ENCODE measurements at regions not wholly inside any gene's neighbourhood (a gene's known extent, or its start where the extent isn't known, plus 50 kb on each side); places are given as distances from the start of the nearest gene placed in this dataset.

- TF ChIP-seq, protein P1, sequence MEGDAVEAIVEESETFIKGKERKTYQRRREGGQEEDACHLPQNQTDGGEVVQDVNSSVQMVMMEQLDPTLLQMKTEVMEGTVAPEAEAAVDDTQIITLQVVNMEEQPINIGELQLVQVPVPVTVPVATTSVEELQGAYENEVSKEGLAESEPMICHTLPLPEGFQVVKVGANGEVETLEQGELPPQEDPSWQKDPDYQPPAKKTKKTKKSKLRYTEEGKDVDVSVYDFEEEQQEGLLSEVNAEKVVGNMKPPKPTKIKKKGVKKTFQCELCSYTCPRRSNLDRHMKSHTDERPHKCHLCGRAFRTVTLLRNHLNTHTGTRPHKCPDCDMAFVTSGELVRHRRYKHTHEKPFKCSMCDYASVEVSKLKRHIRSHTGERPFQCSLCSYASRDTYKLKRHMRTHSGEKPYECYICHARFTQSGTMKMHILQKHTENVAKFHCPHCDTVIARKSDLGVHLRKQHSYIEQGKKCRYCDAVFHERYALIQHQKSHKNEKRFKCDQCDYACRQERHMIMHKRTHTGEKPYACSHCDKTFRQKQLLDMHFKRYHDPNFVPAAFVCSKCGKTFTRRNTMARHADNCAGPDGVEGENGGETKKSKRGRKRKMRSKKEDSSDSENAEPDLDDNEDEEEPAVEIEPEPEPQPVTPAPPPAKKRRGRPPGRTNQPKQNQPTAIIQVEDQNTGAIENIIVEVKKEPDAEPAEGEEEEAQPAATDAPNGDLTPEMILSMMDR (optimal IDR thresholded peaks at IDR 0.05 in 1 of 3, IDR thresholded peaks at IDR 0.05 in 1 of 3, conservative IDR thresholded peaks at IDR 0.05 in 1 of 3; ENCODE audit: extremely low read depth in 1 of 3, insufficient read depth in 2 of 3, low read length in 3 of 3), result no peak
- no peak for TF ChIP-seq EZH2 (IDR thresholded peaks at IDR 0.05; ENCODE audit: low read length)
Measured at GRCh38 chrX:34849371-34849770, 93.2 kb upstream of the FAM47B start.
